GM19395 (cell line): ENCODE measurements at regions not wholly inside any gene's neighbourhood (a gene's known extent, or its start where the extent isn't known, plus 50 kb on each side); places are given as distances from the start of the nearest gene placed in this dataset.
"Not testable (repeated sequence)": the region's sequence is repeated elsewhere in the genome, so short reads cannot be mapped to it uniquely, and the experiment has no call there.

Experiments
- ATAC-seq: cut with Tn5 transposase; IDR thresholded peaks from one replicate; pipeline ENCODE4 v1.9.1; 2021; ENCODE audit warnings: mild to moderate bottlenecking, moderate library complexity; ENCODE audit not compliant: unreplicated experiment

- ATAC-seq = no peak
Observed at GRCh38 chr15:95624100-95624499, 706.4 kb upstream of the NR2F2 start.

- no peak for ATAC-seq
Observed at GRCh38 chr15:95624616-95625361, 705.7 kb upstream of the NR2F2 start.

GRCh38 chr15:95626501-95627361 is 703.8 kb upstream of the NR2F2 start:
- no peak for ATAC-seq

GRCh38 chr15:95629503-95630168 is 700.9 kb upstream of the NR2F2 start:
- ATAC-seq = no peak

- ATAC-seq = no peak
Observed at GRCh38 chr15:95630683-95631082, 699.8 kb upstream of the NR2F2 start.

GRCh38 chr15:95635666-95636065 is 694.8 kb upstream of the NR2F2 start:
- no peak for ATAC-seq

GRCh38 chr15:95636107-95636506 is 694.4 kb upstream of the NR2F2 start:
- ATAC-seq = no peak

GRCh38 chr15:95637234-95637633 is 693.3 kb upstream of the NR2F2 start:
- ATAC-seq = not testable (repeated sequence)

GRCh38 chr15:95639208-95639607 is 691.3 kb upstream of the NR2F2 start:
- no peak for ATAC-seq

- ATAC-seq = no peak
Observed at GRCh38 chr15:95644100-95644875, 686.2 kb upstream of the NR2F2 start.

GRCh38 chr15:95645791-95646338 is 684.6 kb upstream of the NR2F2 start:
- no peak for ATAC-seq

- no peak for ATAC-seq
Observed at GRCh38 chr15:95646484-95647273, 683.8 kb upstream of the NR2F2 start.

- ATAC-seq = no peak
Observed at GRCh38 chr15:95647531-95648277, 682.8 kb upstream of the NR2F2 start.

GRCh38 chr15:95653361-95653805 is 677.1 kb upstream of the NR2F2 start:
- ATAC-seq = no peak

GRCh38 chr15:95655089-95655607 is 675.4 kb upstream of the NR2F2 start:
- no peak for ATAC-seq

- no peak for ATAC-seq
Observed at GRCh38 chr15:95656595-95656994, 673.9 kb upstream of the NR2F2 start.

- ATAC-seq = no peak
Observed at GRCh38 chr15:95658799-95659198, 671.7 kb upstream of the NR2F2 start.

GRCh38 chr15:95659656-95660055 is 670.8 kb upstream of the NR2F2 start:
- ATAC-seq = no peak

GRCh38 chr15:95662638-95663037 is 667.9 kb upstream of the NR2F2 start:
- no peak for ATAC-seq
